ENCODE measurements at regions not wholly inside any gene's neighbourhood (a gene's known extent, or its start where the extent isn't known, plus 50 kb on each side); places are given as distances from the start of the nearest gene placed in this dataset.

DNA sequence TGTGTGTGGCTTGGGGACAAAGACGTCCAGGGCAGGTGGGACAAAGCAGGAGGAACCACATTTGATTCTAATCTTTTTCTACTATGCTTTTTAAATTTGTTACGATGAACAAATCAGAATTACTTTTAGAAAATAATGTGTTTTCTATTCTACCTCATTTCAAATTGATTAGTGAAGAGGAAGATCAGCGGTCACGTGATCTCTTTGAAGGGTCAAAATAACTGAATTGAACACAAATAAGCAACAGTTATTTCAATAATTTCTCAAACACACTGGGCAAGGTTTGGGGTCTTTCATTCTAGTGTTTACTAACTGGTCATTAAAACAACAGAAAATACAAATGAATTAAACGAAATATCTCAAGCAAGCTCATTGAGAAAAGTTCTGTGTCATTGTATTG is 773.0 kb upstream of the IGFBP3 start:
- TF ChIP-seq, protein P1, sequence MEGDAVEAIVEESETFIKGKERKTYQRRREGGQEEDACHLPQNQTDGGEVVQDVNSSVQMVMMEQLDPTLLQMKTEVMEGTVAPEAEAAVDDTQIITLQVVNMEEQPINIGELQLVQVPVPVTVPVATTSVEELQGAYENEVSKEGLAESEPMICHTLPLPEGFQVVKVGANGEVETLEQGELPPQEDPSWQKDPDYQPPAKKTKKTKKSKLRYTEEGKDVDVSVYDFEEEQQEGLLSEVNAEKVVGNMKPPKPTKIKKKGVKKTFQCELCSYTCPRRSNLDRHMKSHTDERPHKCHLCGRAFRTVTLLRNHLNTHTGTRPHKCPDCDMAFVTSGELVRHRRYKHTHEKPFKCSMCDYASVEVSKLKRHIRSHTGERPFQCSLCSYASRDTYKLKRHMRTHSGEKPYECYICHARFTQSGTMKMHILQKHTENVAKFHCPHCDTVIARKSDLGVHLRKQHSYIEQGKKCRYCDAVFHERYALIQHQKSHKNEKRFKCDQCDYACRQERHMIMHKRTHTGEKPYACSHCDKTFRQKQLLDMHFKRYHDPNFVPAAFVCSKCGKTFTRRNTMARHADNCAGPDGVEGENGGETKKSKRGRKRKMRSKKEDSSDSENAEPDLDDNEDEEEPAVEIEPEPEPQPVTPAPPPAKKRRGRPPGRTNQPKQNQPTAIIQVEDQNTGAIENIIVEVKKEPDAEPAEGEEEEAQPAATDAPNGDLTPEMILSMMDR (IDR thresholded peaks at IDR 0.05): no peak
- no peak for TF ChIP-seq POLR2A (IDR thresholded peaks at IDR 0.05)

All from heart left ventricle (tissue), 13 donors.